ENCODE measurements at regions not wholly inside any gene's neighbourhood (a gene's known extent, or its start where the extent isn't known, plus 50 kb on each side); places are given as distances from the start of the nearest gene placed in this dataset.

- no peaks in the 10 kb centered on the region for H3K36me3 ChIP-seq (ENCODE audit: insufficient read depth, low read length)
- TF ChIP-seq CTCF (IDR thresholded peaks at IDR 0.05), result no peak
- H3K36me3 Mint-ChIP-seq (ENCODE audit: low read depth), result no peaks in the 10 kb centered on the region
- H3K27ac Mint-ChIP-seq, result no peak overlapping the region
- no peaks in the 10 kb centered on the region for H3K27me3 Mint-ChIP-seq
- no peaks in the 10 kb centered on the region for H3K9me3 Mint-ChIP-seq
- no peaks in the 10 kb centered on the region for H3K4me1 Mint-ChIP-seq (ENCODE audit: low read depth)
- H3K4me3 ChIP-seq (ENCODE audit: low read length), result no peak overlapping the region
- DNase-seq, result peak in 1 of 14 experiments; percentile 17
- ChIA-PET CTCF (no interaction called here), POLR2A (no interaction called here)
- H3K4me3 Mint-ChIP-seq, result no peak overlapping the region
- peaks cover 0 to 3% of the 10 kb centered on the region in 2 experiments for H3K9me3 ChIP-seq (ENCODE audit: control insufficient read depth in 1 of 2, insufficient read depth in 1 of 2, low read length in 2 of 2)
- no peaks in the 10 kb centered on the region for H3K4me1 ChIP-seq (ENCODE audit: insufficient read depth, low read length)
- ATAC-seq (ENCODE audit: poor library complexity), result no peak
- no peaks in the 10 kb centered on the region for H3K27me3 ChIP-seq (ENCODE audit: control insufficient read depth in 1 of 2, insufficient read depth in 2 of 2, low read length in 2 of 2)
- intact Hi-C loops (cut with DNase I, micrococcal nuclease), result no loop called here
- H3K27ac ChIP-seq (ENCODE audit: low read depth in 1 of 2, low read length in 2 of 2), result no peak overlapping the region
Observed at GRCh38 chr10:71075086-71075758, 137.1 kb upstream of the UNC5B start.

GRCh38 chr10:71075759-71076472 is 136.5 kb upstream of the UNC5B start:
- DNase-seq, result peak in 1 of 14 experiments; percentile 22
- CTCF ChIA-PET, result no interaction called here

GRCh38 chr10:71076473-71077142 is 135.8 kb upstream of the UNC5B start:
- ChIA-PET CTCF (no interaction called here), POLR2A (no interaction called here)
- H3K36me3 Mint-ChIP-seq (ENCODE audit: low read depth), result no peaks in the 10 kb centered on the region
- Histone ChIP-seq H3K27me3 (ENCODE audit: control insufficient read depth in 1 of 2, insufficient read depth in 2 of 2, low read length in 2 of 2) (no peaks in the 10 kb centered on the region), H3K27ac (ENCODE audit: low read depth in 1 of 2, low read length in 2 of 2) (no peak overlapping the region), H3K36me3 (ENCODE audit: insufficient read depth, low read length) (no peaks in the 10 kb centered on the region), H3K9me3 (ENCODE audit: control insufficient read depth in 1 of 2, insufficient read depth in 1 of 2, low read length in 2 of 2) (peaks cover 0 to 3% of the 10 kb centered on the region in 2 experiments), H3K4me3 (ENCODE audit: low read length) (no peak overlapping the region), H3K4me1 (ENCODE audit: insufficient read depth, low read length) (no peaks in the 10 kb centered on the region)
- H3K27ac Mint-ChIP-seq, result no peak overlapping the region
- no peaks in the 10 kb centered on the region for H3K27me3 Mint-ChIP-seq
- intact Hi-C loops (cut with DNase I, micrococcal nuclease), result no loop called here
- ATAC-seq (ENCODE audit: poor library complexity) (no peak), DNase-seq (no peak)
- H3K9me3 Mint-ChIP-seq, result no peaks in the 10 kb centered on the region
- no peaks in the 10 kb centered on the region for H3K4me1 Mint-ChIP-seq (ENCODE audit: low read depth)
- H3K4me3 Mint-ChIP-seq, result no peak overlapping the region
- no peak for TF ChIP-seq CTCF (IDR thresholded peaks at IDR 0.05)

More at GRCh38 chr10:71075759-71076472, 136.5 kb upstream of the UNC5B start:
- intact Hi-C loops (cut with DNase I, micrococcal nuclease), result no loop called here
- TF ChIP-seq CTCF (IDR thresholded peaks at IDR 0.05), result no peak
- Histone ChIP-seq H3K36me3 (ENCODE audit: insufficient read depth, low read length) (no peaks in the 10 kb centered on the region), H3K9me3 (ENCODE audit: control insufficient read depth in 1 of 2, insufficient read depth in 1 of 2, low read length in 2 of 2) (peaks cover 0 to 3% of the 10 kb centered on the region in 2 experiments), H3K27ac (ENCODE audit: low read depth in 1 of 2, low read length in 2 of 2) (no peak overlapping the region), H3K27me3 (ENCODE audit: control insufficient read depth in 1 of 2, insufficient read depth in 2 of 2, low read length in 2 of 2) (no peaks in the 10 kb centered on the region), H3K4me3 (ENCODE audit: low read length) (no peak overlapping the region), H3K4me1 (ENCODE audit: insufficient read depth, low read length) (no peaks in the 10 kb centered on the region)
- no peak overlapping the region for H3K4me3 Mint-ChIP-seq
- H3K27ac Mint-ChIP-seq, result no peak overlapping the region
- H3K9me3 Mint-ChIP-seq, result no peaks in the 10 kb centered on the region
- no peak for ATAC-seq (ENCODE audit: poor library complexity)
- POLR2A ChIA-PET, result no interaction called here
- H3K4me1 Mint-ChIP-seq (ENCODE audit: low read depth), result no peaks in the 10 kb centered on the region
- no peaks in the 10 kb centered on the region for H3K27me3 Mint-ChIP-seq
- no peaks in the 10 kb centered on the region for H3K36me3 Mint-ChIP-seq (ENCODE audit: low read depth)

Measured in CD4-positive, alpha-beta T cell (primary cell).